Naive thymus-derived CD4-positive, alpha-beta T cell (primary cell): ENCODE measurements at regions not wholly inside any gene's neighbourhood (a gene's known extent, or its start where the extent isn't known, plus 50 kb on each side); places are given as distances from the start of the nearest gene placed in this dataset.

ENCODE experiments used
- ATAC-seq: fragments of 150-1000 bp; cut with Tn5 transposase; 2 replicates; pipeline ENCODE4 v1.10.0; 2021; ENCODE audit warnings: mild to moderate bottlenecking, moderate library complexity
- CTCF ChIA-PET: fragments of 350-600 bp; sonication (Branson Sonifier 250); formaldehyde crosslinking; loops from one replicate; lab custom pipeline; 2021; ENCODE audit warnings: antibody characterized with exemption; lab: Charles Lee
- POLR2A ChIA-PET: fragments of 350-600 bp; sonication (Branson Sonifier 250); formaldehyde crosslinking; loops from one replicate; lab custom pipeline; 2021; ENCODE audit warnings: antibody characterized with exemption, inconsistent platforms; lab: Charles Lee
- DNase-seq, 9 donors: peaks; one replicate each; pipeline versions ENCODE4 v3.0.0 to v3.0.0-alpha.2; 2020 to 2022; ENCODE audit warnings: mixed read lengths in 1 of 9
- H3K27ac ChIP-seq: one replicate; pipeline ENCODE4 v1.7.0; 2013; ENCODE audit warnings: mild to moderate bottlenecking, low read depth, low read length, moderate library complexity
- H3K27me3 ChIP-seq, 2 donors: one replicate each; pipeline ENCODE4 v1.7.0; 2013; ENCODE audit warnings: low read length in 2 of 2, mild to moderate bottlenecking in 2 of 2, moderate library complexity in 2 of 2; ENCODE audit not compliant: control insufficient read depth in 2 of 2, insufficient read depth in 2 of 2
- H3K36me3 ChIP-seq, 3 experiments: 1 replicate in 2 of 3; 2 replicates in 1 of 3; pipeline ENCODE4 v1.7.0; 2013; ENCODE audit warnings: low read length in 3 of 3, mild to moderate bottlenecking in 3 of 3, moderate library complexity in 1 of 3; ENCODE audit not compliant: insufficient read depth in 3 of 3, control insufficient read depth in 2 of 3
- H3K4me1 ChIP-seq, 2 donors: one replicate each; pipeline ENCODE4 v1.7.0; 2013; ENCODE audit warnings: low read length in 2 of 2, mild to moderate bottlenecking in 2 of 2, moderate library complexity in 1 of 2; ENCODE audit not compliant: control insufficient read depth in 2 of 2, insufficient read depth in 2 of 2
- H3K4me3 ChIP-seq: 2 replicates; pipeline ENCODE4 v1.7.0; 2013; ENCODE audit warnings: mild to moderate bottlenecking, low read length
- H3K9me3 ChIP-seq, 3 experiments: 1 replicate in 2 of 3; 2 replicates in 1 of 3; pipeline ENCODE4 v1.7.0; 2013; ENCODE audit warnings: low read length in 3 of 3; ENCODE audit not compliant: control insufficient read depth in 2 of 3
- H3K27ac Mint-ChIP-seq, 9 donors: one replicate each; pipeline ENCODE4 v1.8.0; 2020 to 2022; ENCODE audit warnings: mixed read lengths in 9 of 9, mild to moderate bottlenecking in 8 of 9, moderate library complexity in 5 of 9, inconsistent platforms in 2 of 9
- H3K27me3 Mint-ChIP-seq, 5 donors: one replicate each; pipeline ENCODE4 v1.8.0; 2021 to 2022; ENCODE audit warnings: mixed read lengths in 5 of 5, mild to moderate bottlenecking in 1 of 5
- H3K36me3 Mint-ChIP-seq, 5 donors: one replicate each; pipeline ENCODE4 v1.8.0; 2020 to 2022; ENCODE audit warnings: mixed read lengths in 5 of 5, mild to moderate bottlenecking in 3 of 5, inconsistent platforms in 1 of 5
- H3K4me1 Mint-ChIP-seq, 7 donors: one replicate each; pipeline ENCODE4 v1.8.0; 2020 to 2022; ENCODE audit warnings: mixed read lengths in 7 of 7, mild to moderate bottlenecking in 3 of 7, inconsistent platforms in 1 of 7
- H3K4me3 Mint-ChIP-seq, 10 donors: one replicate each; pipeline ENCODE4 v1.8.0; 2020 to 2022; ENCODE audit warnings: mild to moderate bottlenecking in 10 of 10, mixed read lengths in 10 of 10, moderate library complexity in 6 of 10, inconsistent platforms in 2 of 10
- H3K9me3 Mint-ChIP-seq, 11 donors: one replicate each; pipeline ENCODE4 v1.8.0; 2020 to 2022; ENCODE audit warnings: mixed read lengths in 11 of 11, mild to moderate bottlenecking in 4 of 11, inconsistent platforms in 1 of 11, moderate library complexity in 1 of 11
- intact Hi-C, 2 donors: fragments of 100-400 bp; cut with micrococcal nuclease; formaldehyde crosslinking; loops; one replicate each; pipeline ENCODE4 v1.15.1; 2023

GRCh38 chr6:12584631-12585405, 131.7 kb upstream of the PHACTR1 start:
- Mint-ChIP-seq H3K27me3 (peaks cover 3 to 51% (median 16%) of the 10 kb centered on the region in 5 donors), H3K9me3 (no peaks in the 10 kb centered on the region), H3K36me3 (no peaks in the 10 kb centered on the region), H3K4me3 (no peak overlapping the region), H3K27ac (no peak overlapping the region), H3K4me1 (peaks cover 0 to 3% (median 0%) of the 10 kb centered on the region in 7 donors)
- DNase-seq: no peak
- ChIA-PET CTCF (no interaction called here), POLR2A (no interaction called here)
- H3K36me3 ChIP-seq: no peaks in the 10 kb centered on the region
- H3K4me1 ChIP-seq: no peaks in the 10 kb centered on the region
- intact Hi-C loops: no loop called here
- H3K9me3 ChIP-seq: no peaks in the 10 kb centered on the region
- no peak for ATAC-seq
- H3K27ac ChIP-seq: no peak overlapping the region
- H3K4me3 ChIP-seq: no peak overlapping the region
- H3K27me3 ChIP-seq: no peaks in the 10 kb centered on the region

- Histone ChIP-seq H3K27me3 (no peaks in the 10 kb centered on the region), H3K4me3 (no peak overlapping the region), H3K9me3 (no peaks in the 10 kb centered on the region), H3K36me3 (no peaks in the 10 kb centered on the region), H3K27ac (no peak overlapping the region), H3K4me1 (no peaks in the 10 kb centered on the region)
- no peak overlapping the region for H3K27ac Mint-ChIP-seq
- peaks cover 0 to 3% (median 0%) of the 10 kb centered on the region in 7 donors for H3K4me1 Mint-ChIP-seq
- no peaks in the 10 kb centered on the region for H3K9me3 Mint-ChIP-seq
- H3K27me3 Mint-ChIP-seq: peaks cover 3 to 56% (median 18%) of the 10 kb centered on the region in 5 donors
- POLR2A ChIA-PET: no interaction called here
- DNase-seq (no peak), ATAC-seq (no peak)
- intact Hi-C loops: no loop called here
- H3K4me3 Mint-ChIP-seq: no peak overlapping the region
- CTCF ChIA-PET: no interaction called here
- no peaks in the 10 kb centered on the region for H3K36me3 Mint-ChIP-seq
These were observed 131.0 kb upstream of the PHACTR1 start for GRCh38 chr6:12585497-12585958.

- H3K4me3 ChIP-seq: no peak overlapping the region
- no peaks in the 10 kb centered on the region for H3K36me3 ChIP-seq
- intact Hi-C loops: no loop called here
- no peak overlapping the region for H3K27ac ChIP-seq
- Mint-ChIP-seq H3K4me1 (peaks cover 0 to 3% (median 0%) of the 10 kb centered on the region in 7 donors), H3K36me3 (no peaks in the 10 kb centered on the region), H3K4me3 (no peak overlapping the region), H3K27me3 (peaks cover 3 to 56% (median 17%) of the 10 kb centered on the region in 5 donors), H3K9me3 (no peaks in the 10 kb centered on the region), H3K27ac (no peak overlapping the region)
- POLR2A ChIA-PET: no interaction called here
- H3K4me1 ChIP-seq: no peaks in the 10 kb centered on the region
- CTCF ChIA-PET: no interaction called here
- DNase-seq (no peak), ATAC-seq (no peak)
- H3K27me3 ChIP-seq: no peaks in the 10 kb centered on the region
- H3K9me3 ChIP-seq: no peaks in the 10 kb centered on the region
These were observed 129.7 kb upstream of the PHACTR1 start for GRCh38 chr6:12586721-12587480.

GRCh38 chr6:12590901-12591300, 125.7 kb upstream of the PHACTR1 start:
- no peaks in the 10 kb centered on the region for H3K9me3 ChIP-seq
- no peak overlapping the region for H3K4me3 Mint-ChIP-seq
- ChIA-PET CTCF (no interaction called here), POLR2A (no interaction called here)
- H3K36me3 Mint-ChIP-seq: no peaks in the 10 kb centered on the region
- H3K27me3 ChIP-seq: peaks cover 0 to 4% of the 10 kb centered on the region in 2 donors
- intact Hi-C loops: no loop called here
- ATAC-seq: no peak
- H3K27ac ChIP-seq: no peak overlapping the region
- no peak for DNase-seq
- H3K4me1 ChIP-seq: no peaks in the 10 kb centered on the region
- H3K27me3 Mint-ChIP-seq: peaks cover 11 to 35% (median 24%) of the 10 kb centered on the region in 5 donors
- H3K36me3 ChIP-seq: no peaks in the 10 kb centered on the region
- no peaks in the 10 kb centered on the region for H3K9me3 Mint-ChIP-seq
- H3K4me3 ChIP-seq: no peak overlapping the region
- no peak overlapping the region for H3K27ac Mint-ChIP-seq
- H3K4me1 Mint-ChIP-seq: peaks cover 0 to 6% (median 0%) of the 10 kb centered on the region in 7 donors

- Mint-ChIP-seq H3K4me1 (peaks cover 0 to 6% (median 0%) of the 10 kb centered on the region in 7 donors), H3K36me3 (no peaks in the 10 kb centered on the region), H3K27me3 (peaks cover 11 to 26% (median 19%) of the 10 kb centered on the region in 5 donors), H3K27ac (no peak overlapping the region), H3K9me3 (no peaks in the 10 kb centered on the region), H3K4me3 (no peak overlapping the region)
- intact Hi-C loops: no loop called here
- Histone ChIP-seq H3K36me3 (no peaks in the 10 kb centered on the region), H3K4me3 (no peak overlapping the region), H3K9me3 (no peaks in the 10 kb centered on the region), H3K27me3 (peaks cover 0 to 4% of the 10 kb centered on the region in 2 donors), H3K27ac (no peak overlapping the region), H3K4me1 (no peaks in the 10 kb centered on the region)
- CTCF ChIA-PET: no interaction called here
- POLR2A ChIA-PET: no interaction called here
- DNase-seq (no peak), ATAC-seq (no peak)
These were observed 123.9 kb upstream of the PHACTR1 start for GRCh38 chr6:12592634-12593033.

- no peaks in the 10 kb centered on the region for H3K9me3 ChIP-seq
- no peak overlapping the region for H3K27ac Mint-ChIP-seq
- no peak overlapping the region for H3K27ac ChIP-seq
- H3K4me1 Mint-ChIP-seq: peaks cover 0 to 6% (median 0%) of the 10 kb centered on the region in 7 donors
- H3K4me1 ChIP-seq: no peaks in the 10 kb centered on the region
- DNase-seq (no peak), ATAC-seq (no peak)
- H3K36me3 Mint-ChIP-seq: no peaks in the 10 kb centered on the region
- H3K9me3 Mint-ChIP-seq: no peaks in the 10 kb centered on the region
- H3K27me3 Mint-ChIP-seq: peaks cover 9 to 19% (median 15%) of the 10 kb centered on the region in 5 donors
- POLR2A ChIA-PET: no interaction called here
- H3K4me3 Mint-ChIP-seq: no peak overlapping the region
- no peaks in the 10 kb centered on the region for H3K36me3 ChIP-seq
- intact Hi-C loops: no loop called here
- peaks cover 0 to 4% of the 10 kb centered on the region in 2 donors for H3K27me3 ChIP-seq
- CTCF ChIA-PET: no interaction called here
- no peak overlapping the region for H3K4me3 ChIP-seq
These were observed 122.6 kb upstream of the PHACTR1 start for GRCh38 chr6:12593771-12594529.
